ENCODE measurements at regions not wholly inside any gene's neighbourhood (a gene's known extent, or its start where the extent isn't known, plus 50 kb on each side); places are given as distances from the start of the nearest gene placed in this dataset.

GRCh38 chr2:221197225-221197856, 374.8 kb downstream of the EPHA4 start:
- Histone ChIP-seq H3K9me3 (ENCODE audit: control insufficient read depth in 4 of 4, insufficient read depth in 3 of 4, low read length in 3 of 4) (no peaks in the 10 kb centered on the region), H3K4me3 (no peak overlapping the region), H3K27ac (ENCODE audit: low read depth in 1 of 2, low read length in 1 of 2) (no peak overlapping the region), H3K27me3 (ENCODE audit: control insufficient read depth in 3 of 3, insufficient read depth in 3 of 3, low read length in 2 of 3) (no peaks in the 10 kb centered on the region), H3K4me1 (ENCODE audit: control insufficient read depth in 5 of 5, insufficient read depth in 5 of 5, low read length in 5 of 5) (no peaks in the 10 kb centered on the region), H3K36me3 (ENCODE audit: control insufficient read depth in 4 of 4, insufficient read depth in 4 of 4, low read length in 4 of 4) (no peaks in the 10 kb centered on the region), H3K9ac (ENCODE audit: insufficient read depth in 1 of 2, low read length in 2 of 2) (no peak overlapping the region)
- ATAC-seq (ENCODE audit: insufficient read depth, low FRiP score) (no peak), DNase-seq (no peak)
- 78 to 85% methylated on average over 4 of the region's 4 CpGs for WGBS, 2 donors
- TF ChIP-seq CTCF (IDR thresholded peaks at IDR 0.05; ENCODE audit: control extremely low read depth, extremely low read depth) = no peak

GRCh38 chr2:221198309-221198708, 373.8 kb downstream of the EPHA4 start:
- DNase-seq (no peak), ATAC-seq (ENCODE audit: insufficient read depth, low FRiP score) (no peak)
- Histone ChIP-seq H3K36me3 (ENCODE audit: control insufficient read depth in 4 of 4, insufficient read depth in 4 of 4, low read length in 4 of 4) (no peaks in the 10 kb centered on the region), H3K4me1 (ENCODE audit: control insufficient read depth in 5 of 5, insufficient read depth in 5 of 5, low read length in 5 of 5) (no peaks in the 10 kb centered on the region), H3K9ac (ENCODE audit: insufficient read depth in 1 of 2, low read length in 2 of 2) (no peak overlapping the region), H3K9me3 (ENCODE audit: control insufficient read depth in 4 of 4, insufficient read depth in 3 of 4, low read length in 3 of 4) (no peaks in the 10 kb centered on the region), H3K27me3 (ENCODE audit: control insufficient read depth in 3 of 3, insufficient read depth in 3 of 3, low read length in 2 of 3) (no peaks in the 10 kb centered on the region), H3K4me3 (no peak overlapping the region), H3K27ac (ENCODE audit: low read depth in 1 of 2, low read length in 1 of 2) (no peak overlapping the region)
- no peak for TF ChIP-seq CTCF (IDR thresholded peaks at IDR 0.05; ENCODE audit: control extremely low read depth, extremely low read depth)

- H3K9me3 ChIP-seq (ENCODE audit: control insufficient read depth in 4 of 4, insufficient read depth in 3 of 4, low read length in 3 of 4) = no peaks in the 10 kb centered on the region
- peaks cover 0 to 7% (median 0%) of the 10 kb centered on the region in 5 donors for H3K4me1 ChIP-seq (ENCODE audit: control insufficient read depth in 5 of 5, insufficient read depth in 5 of 5, low read length in 5 of 5)
- no peaks in the 10 kb centered on the region for H3K36me3 ChIP-seq (ENCODE audit: control insufficient read depth in 4 of 4, insufficient read depth in 4 of 4, low read length in 4 of 4)
- DNase-seq (no peak), ATAC-seq (ENCODE audit: insufficient read depth, low FRiP score) (no peak)
- H3K27ac ChIP-seq (ENCODE audit: low read depth in 1 of 2, low read length in 1 of 2) = no peak overlapping the region
- no peak overlapping the region for H3K9ac ChIP-seq (ENCODE audit: insufficient read depth in 1 of 2, low read length in 2 of 2)
- 77 to 89% methylated on average over 3 of the region's 3 CpGs for whole genome bisulfite sequencing, 2 donors
- no peak for TF ChIP-seq CTCF (IDR thresholded peaks at IDR 0.05; ENCODE audit: control extremely low read depth, extremely low read depth)
- H3K4me3 ChIP-seq = no peak overlapping the region
- H3K27me3 ChIP-seq (ENCODE audit: control insufficient read depth in 3 of 3, insufficient read depth in 3 of 3, low read length in 2 of 3) = no peaks in the 10 kb centered on the region
Observed at GRCh38 chr2:221200184-221200839, 371.8 kb downstream of the EPHA4 start.

Data from lung (tissue), 11 donors.